Ramos (cell line): ENCODE measurements at regions not wholly inside any gene's neighbourhood (a gene's known extent, or its start where the extent isn't known, plus 50 kb on each side); places are given as distances from the start of the nearest gene placed in this dataset.
"Not testable (repeated sequence)": the region's sequence is repeated elsewhere in the genome, so short reads cannot be mapped to it uniquely, and the experiment has no call there.

Experiments used
- in situ Hi-C: fragments of 300-500 bp; cut with MboI; formaldehyde crosslinking; loops from one replicate; pipeline ENCODE4 v1.14.3; 2022; ENCODE audit warnings: low sequenced_read_pairs; ENCODE audit not compliant: unreplicated experiment

DNA sequence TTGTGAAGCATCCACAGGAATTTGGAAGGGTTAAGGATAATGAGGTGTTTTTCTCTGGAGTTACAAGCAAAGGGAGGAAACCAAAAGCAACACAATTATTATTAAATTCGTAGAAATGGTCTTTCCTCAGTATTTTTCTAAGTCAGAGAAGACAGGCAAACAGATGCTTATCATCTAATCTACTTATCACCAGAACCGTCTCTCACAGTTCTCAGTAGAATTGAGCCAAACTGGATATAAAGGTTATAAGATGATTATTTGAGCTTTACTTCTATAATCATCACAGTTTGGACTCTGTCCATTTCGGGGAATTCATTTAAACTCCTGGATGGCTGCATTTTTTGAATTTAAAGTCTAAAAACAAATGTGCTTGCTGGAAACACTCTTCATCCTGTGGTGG, 245.0 kb downstream of the KCNJ2 start:
- in situ Hi-C loops: no loop called here

DNA sequence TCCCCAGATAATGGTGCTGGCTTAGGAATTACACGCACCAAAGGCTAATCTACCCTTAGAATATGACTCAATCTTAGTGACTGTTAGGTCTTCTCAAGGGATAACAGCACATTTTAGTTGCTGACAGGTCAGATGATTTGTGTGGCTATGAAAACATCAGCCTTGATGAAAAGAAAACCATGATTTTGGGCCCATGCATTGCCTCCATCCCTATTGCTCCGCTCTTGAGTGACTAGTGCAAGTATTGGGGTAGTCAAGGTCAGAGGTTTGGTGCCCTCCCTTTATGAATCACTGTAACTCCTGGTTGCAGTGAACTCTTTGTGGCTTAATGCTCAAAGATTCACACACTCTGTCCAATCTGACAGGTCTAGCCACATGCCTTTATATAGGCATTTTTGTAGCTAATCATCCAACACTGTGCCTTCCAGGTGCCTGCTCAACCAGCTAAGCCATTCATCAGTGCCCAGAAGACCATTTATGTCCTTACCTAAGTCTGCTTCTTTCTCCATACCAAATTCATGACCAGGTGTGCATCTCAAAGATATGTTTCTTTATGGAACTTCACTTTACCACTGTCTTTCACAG, 251.6 kb downstream of the KCNJ2 start:
- in situ Hi-C loops: no loop called here

DNA sequence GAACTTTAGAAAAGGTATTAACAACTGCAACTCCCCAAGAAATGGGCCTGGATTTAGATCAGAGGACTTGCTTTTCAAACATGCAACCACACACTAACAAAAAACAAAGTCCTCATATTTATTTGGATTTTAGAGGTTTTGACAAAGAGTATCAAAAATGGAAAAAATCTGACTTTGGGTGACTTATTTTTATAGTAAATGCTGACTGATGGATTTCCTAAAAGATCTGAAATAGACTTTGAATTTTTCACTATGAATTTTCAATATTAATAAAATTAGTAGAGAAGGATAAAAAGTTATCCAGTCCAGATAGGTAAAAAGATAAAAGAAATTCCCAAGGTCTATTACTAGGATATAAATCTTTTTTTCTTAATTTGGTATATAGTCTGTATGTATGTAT, 253.5 kb downstream of the KCNJ2 start:
- in situ Hi-C loops: no loop called here

DNA sequence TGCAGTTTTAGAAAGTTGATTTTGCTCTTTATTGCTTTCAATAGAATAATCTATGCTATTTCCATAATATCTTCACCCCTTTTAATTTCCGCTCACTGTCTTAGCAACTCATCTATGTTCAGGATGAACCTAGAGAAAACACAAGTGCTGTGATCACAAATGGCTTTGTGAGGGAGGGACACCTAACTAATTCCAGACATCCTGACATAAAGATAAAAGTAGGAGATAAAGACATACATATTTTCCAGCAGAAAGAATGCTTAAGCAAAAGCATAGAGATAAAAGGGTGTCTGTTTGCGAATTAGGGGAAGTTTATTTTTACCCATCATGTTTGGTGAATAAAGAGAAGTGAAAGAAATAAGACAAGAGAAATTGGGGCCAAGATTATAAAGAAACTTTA, 254.2 kb downstream of the KCNJ2 start:
- in situ Hi-C loops: no loop called here

DNA sequence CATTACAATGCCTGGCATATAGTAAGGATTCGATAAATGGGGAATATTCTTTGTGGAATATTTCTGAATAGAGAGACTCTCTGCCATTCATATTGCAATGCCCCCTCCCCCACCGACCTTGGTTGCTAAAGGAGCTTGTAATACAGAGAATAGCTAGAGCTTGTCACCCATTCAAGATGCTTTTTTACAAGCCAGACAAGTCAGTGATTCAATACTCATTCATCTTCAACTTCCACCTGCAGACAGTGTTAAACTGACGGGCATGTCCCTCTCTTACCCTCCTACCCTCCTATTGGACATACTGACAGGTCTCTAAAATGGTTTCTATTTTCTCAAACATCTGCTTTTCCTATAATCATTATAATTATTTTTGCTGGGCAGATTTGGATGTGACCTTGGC, 257.4 kb downstream of the KCNJ2 start:
- in situ Hi-C loops: no loop called here

DNA sequence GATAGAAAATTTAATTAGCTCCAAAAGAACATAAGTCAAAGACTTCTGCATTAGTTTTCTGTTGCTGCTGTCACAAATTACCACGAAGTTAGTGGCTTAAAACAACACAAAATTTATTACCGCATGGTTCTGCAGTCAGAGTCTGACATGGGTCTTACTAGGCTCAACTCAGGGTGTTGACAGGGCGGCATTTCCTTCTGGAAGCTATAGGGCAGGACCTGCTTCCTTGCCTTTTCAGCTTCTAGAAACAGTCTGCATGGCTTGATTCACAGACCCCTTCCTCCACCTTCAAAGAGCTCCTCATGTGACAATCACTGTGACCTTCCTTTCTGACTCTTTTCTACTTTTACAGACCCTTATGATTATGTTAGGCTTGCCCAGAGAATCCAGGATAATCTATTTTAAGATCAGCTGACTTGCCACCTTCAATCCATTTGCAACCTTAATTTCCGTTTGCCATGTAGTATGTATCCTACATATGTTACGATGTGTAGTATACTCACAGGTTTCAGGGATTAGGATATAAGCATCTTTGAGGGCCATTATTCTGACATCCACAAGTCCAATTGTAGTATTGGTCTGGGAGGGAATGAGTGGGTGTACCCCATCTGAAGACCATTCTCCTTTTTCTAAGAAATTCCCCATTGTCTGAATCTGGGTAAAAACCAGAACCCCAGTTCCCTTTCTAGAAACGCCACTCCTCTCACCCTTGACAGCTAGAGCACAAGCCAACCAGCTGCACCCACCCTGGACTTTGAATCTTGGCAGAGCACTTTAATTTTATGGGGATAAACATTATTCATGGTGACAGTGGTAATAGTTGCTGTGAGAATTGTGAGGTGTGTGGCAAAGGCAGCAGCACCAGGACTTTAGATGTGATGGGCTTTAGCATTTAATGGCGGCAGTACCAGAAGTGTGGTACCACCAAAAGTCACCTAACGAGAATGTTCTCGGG, 265.5 kb downstream of the KCNJ2 start:
- in situ Hi-C loops: no loop called here

DNA sequence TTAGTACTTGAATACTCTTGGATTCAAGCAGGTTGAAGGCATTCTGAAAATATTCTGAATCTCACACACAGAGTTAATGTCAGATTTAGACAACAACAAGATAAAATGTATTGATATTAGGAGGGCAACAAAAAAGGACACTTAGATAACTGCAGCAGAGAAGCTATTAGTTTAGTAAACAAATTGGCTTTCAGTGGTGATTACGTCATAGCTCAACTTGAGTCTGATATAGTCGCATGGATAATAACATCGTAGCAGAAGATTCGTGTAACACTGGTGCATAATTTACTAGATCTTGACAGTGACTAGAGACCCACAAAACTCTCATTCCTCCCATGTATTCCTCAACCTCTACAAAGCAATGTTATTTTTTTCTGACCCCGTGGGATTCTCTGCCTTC, 268.3 kb downstream of the KCNJ2 start:
- in situ Hi-C loops: no loop called here

DNA sequence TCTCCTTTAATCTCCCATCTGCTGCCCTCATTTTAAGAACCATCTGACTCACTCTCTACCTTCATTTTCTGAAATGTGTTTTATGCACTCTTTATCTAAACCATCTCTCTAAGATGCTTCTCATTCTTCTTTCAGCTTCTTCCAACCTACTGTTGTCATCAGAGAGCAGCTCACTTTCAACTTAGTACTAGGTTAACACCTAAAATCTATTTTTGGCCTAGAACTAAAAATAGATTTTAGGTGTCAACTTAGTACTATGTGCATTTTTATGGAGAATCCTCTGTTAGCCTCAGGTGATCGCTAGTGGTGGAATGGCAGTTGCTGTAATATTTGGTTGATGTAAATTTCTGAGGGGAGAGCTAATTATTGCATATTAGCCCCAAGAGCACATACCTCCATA, 277.1 kb downstream of the KCNJ2 start:
- in situ Hi-C loops: no loop called here

DNA sequence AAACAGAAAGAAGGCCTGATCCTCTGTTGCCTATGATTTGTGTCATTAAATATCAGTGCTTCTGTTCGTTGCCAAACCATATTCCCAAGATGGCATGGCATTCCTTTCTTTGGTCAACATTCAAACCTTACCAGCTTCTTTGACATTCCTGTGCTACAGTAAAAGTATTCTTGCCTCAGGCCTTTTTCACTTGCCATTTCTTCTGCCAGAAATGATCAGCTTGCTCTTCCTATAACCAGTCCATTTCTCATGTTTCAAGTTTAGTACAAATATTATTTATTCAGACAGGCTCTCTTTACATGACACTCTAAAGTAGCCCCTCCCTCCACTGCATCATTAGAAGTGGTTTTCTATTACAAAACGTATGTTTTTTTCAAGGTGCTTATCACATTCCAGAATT, 278.3 kb downstream of the KCNJ2 start:
- in situ Hi-C loops: no loop called here

DNA sequence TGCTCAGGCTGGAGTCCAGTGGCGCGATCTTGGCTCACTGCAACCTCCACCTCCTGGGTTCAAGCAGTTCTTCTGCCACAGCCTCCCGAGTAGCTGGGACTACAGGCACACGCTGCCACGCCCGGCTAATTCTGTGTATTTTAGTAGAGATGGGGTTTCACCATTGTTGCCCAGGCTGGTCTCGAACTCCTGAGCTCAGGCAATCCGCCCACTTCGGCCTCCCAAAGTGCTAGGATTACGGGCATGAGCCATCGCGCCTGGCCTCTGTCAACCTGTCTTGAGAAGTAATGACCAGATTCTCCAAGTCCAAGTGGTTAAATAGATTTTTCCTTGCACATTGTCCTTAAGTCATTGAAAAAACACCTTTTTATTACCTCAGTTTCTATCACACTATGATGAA, 283.7 kb downstream of the KCNJ2 start:
- in situ Hi-C loops: not testable (repeated sequence)

DNA sequence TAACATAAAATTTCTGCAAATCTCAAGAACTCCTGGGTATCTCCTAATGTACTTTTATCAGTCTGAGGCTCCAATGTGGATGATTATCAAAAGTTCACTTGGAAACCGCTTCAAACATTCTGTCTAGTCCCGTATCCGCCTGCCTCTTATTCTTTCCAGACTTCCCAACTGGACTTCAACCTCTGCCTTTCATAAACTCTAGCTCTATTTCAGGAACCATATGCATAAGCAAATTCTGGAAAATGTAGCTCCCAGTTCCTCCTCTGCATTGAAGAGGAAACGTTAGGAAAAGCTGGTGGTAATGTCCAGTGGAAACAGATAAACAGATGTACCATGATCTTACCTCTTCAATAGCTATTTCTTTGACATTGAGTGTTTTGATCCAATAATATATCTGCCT, 285.0 kb downstream of the KCNJ2 start:
- in situ Hi-C loops: no loop called here

DNA sequence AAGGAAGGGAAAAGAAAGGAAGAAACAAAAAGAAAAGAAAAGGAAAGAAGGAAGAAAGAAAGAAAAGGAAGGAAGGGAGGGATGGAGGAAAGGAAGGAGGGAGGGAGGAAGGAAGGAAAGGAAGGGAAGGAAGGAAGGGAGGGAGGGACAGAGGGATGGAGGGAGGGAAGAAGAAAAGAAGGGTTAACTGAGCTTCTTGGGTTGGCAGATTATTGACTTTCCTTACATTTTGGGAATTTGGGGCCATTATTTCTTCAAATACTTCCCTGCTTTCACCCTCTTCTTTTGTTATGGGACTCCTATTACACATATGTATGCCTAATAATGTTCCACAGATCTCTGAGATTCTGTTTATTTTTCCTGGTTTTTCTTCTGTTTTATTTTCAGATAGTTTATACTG, 285.6 kb downstream of the KCNJ2 start:
- in situ Hi-C loops: no loop called here

DNA sequence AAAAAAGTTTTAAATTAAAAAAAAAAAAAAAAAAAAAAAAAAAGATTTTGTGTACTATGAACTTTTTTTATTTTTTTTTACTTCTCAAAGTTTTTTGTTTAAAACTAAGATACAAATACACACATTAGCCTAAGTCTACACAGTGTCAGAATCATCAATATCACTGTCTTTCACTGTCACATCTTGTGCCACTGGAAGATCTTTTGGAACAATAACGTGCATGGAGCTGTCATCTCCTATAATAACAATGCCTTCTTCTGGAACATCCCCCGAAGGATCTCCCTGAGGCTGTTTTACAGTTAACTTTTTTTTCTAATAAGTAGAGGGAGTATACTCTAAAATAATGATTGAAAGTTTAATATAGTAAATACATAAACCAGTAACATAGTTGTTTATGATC, 295.7 kb downstream of the KCNJ2 start:
- in situ Hi-C loops: no loop called here

DNA sequence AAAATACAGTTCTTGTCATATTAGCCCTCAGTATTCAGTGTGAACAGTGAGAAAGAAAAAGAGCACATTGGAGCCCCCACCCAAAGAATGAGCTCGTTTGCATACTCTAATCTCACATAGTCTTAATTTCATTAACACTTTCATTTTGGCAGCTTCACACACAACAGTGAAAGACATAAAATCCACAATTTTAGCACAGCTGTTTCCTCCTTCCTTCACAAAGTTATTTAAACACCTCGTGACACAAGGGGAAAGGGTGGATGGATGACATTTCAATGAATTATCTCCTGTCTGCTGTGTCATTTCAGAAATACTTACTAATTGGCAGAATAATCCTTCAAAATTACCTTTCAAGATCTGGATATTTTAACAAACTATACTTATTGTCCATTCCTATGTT, 299.3 kb downstream of the KCNJ2 start:
- in situ Hi-C loops: no loop called here

DNA sequence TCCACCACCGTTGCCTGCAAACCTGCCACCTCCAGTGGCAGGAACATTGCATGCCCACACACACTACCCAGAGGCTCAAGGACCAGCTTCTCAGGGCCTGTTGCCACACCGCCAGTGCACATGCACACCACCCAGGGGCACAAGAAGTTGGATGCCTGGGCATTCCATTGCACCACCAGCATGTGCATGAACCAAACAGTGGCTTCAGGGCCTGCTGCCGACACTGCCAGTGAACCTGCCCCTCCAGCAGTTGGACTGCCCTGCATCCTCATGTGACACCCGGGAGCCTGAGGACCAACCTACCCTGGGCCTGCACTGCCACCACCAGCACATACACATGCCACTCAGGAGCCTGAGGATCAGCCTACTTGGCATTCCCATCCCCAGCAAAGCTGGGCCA, 303.7 kb downstream of the KCNJ2 start:
- in situ Hi-C loops: no loop called here

DNA sequence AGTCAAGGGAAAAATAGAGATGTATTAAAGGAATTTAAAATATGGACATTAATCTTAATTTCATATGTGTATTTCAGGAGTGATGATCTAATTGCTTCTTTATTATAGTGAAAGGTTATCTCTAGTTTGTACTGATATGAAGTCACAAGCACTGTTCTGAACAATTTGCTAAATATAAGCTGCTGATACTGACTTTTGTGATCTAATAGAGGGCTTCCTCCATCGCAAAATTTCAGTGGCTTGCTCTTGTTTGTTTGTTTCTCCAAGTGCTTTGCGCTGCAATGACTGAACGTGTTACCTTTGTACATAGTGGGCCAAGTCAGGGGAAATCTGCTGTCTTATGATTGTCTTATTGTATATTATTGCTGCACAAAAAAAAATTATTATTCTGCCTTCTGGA, 307.0 kb downstream of the KCNJ2 start:
- in situ Hi-C loops: no loop called here

DNA sequence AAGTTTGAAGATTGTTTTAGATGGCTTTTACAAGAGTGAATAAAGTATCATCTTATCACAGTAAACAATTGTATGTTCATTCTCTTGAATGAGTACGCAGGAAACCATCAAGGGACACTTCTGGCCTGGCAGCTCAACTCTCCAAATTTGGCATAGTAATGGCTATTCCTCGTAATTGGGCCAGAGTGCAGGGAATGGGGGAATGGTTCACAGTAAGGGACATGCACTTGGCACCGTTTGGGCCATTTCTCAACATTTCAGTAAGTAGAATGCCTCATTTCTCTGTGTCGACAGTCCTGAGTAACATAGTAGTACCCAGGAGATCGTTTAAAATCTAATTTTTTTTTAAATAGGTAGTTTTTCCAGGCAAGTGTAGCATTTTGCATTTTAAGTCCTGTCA, 309.6 kb downstream of the KCNJ2 start:
- in situ Hi-C loops: no loop called here

DNA sequence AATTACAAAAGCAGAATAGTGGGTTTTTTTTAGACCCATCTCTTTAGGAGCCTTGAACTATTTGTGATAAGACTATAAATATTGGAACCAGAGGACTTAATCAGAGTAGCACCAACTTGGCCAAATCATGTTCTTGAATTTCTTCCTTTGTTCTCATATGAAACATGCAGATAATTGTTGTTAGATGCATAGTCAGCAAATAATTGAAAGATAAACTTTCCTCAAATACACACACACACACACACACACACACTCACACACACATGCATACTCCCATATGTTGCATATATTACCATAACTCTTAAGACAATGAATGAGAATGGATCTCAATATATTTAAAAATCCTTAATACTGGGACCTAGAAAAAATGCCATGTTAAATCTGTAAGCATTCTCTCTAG, 310.4 kb downstream of the KCNJ2 start:
- in situ Hi-C loops: no loop called here

DNA sequence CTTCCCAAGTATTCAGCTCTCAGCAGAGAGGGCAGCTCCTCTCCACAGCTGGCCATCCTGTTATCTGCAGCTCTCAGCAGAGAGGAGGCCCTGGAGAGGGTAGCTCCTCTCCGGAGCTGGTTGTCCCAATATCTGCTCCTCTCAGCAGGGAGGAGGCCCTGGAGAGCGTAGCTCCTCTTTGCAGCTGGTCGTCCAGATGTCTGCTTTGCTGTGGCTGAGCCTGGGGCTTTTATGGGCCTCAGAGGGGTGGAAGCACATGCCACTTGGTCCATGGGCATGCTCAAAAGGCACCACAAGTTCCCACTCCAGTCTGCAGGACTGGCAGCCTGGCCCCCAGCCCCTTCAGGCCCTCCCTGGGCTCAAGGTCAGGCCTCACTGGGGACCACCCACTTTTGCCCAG, 314.3 kb downstream of the KCNJ2 start:
- in situ Hi-C loops: no loop called here

DNA sequence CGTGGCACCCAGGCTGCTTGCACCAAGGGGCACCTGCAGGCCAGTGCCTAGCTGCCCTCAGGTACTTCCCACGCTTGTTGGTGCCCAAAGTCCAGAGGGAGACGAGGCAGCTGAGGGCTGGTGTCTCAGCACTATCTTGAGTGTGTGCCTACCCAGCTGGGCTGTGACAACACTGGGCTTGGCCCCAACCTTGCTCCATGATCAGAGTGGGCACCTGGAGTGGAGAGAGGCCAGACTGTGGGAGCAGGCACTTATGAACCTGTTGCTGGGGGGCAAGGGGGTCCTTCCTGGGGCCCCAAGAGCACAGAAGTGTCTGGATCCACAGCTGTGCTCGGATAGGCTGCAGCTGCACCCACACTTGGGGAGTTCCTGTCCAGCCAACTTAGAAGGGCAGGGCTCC, 314.7 kb downstream of the KCNJ2 start:
- in situ Hi-C loops: no loop called here

DNA sequence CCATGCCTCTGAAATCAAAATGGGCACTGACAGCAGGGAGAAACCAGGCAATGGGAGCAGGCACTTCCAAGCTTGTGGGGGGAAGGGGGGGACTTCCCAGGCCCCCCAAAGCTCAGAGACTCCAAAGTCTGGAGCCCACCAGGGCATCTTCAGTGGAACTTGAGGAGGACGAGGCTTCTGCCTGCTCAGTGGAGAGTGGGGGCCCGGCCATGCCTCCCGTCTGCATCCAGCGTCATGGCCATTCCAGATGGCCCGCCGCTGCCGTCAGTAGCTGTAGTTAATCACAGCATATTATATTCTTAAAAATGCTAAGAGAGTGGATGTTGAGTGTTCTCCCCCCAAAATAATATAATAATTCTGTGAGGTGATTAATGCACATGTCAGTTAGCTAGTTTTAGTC, 315.2 kb downstream of the KCNJ2 start:
- in situ Hi-C loops: no loop called here

DNA sequence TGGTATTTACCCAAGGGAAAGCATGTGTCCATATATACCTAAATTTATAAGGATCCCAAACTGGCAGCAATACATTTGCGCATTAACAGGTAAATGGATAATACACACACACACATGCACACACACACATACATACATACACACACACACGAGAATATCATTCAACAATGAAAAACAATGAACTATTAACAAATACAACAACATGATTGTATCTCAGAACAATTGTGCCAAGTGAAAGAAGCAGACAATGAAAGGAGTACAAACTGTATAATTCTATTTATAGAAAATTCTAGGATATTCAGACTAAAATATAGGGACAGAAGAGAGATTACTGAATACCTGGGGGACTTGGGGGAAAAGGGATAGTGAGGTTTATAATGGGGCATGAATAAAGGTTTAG, 323.0 kb downstream of the KCNJ2 start:
- in situ Hi-C loops: no loop called here
